K562 (cell line): ENCODE measurements at regions not wholly inside any gene's neighbourhood (a gene's known extent, or its start where the extent isn't known, plus 50 kb on each side); places are given as distances from the start of the nearest gene placed in this dataset.

Experiments used
- ATAC-seq: fragments of 200-7000 bp; cut with Tn5 transposase; 3 replicates; pipeline ENCODE4 v1.9.1; 2020; ENCODE audit warnings: moderate library complexity
- BruUV-seq: library from RNA; stranded (reverse); fragments of 400-500 nt; replicated peaks from 2 replicates; lab custom pipeline; 2021; lab: Mats Ljungman, UMichigan
- CTCF ChIA-PET: fragments of 300-600 bp; formaldehyde crosslinking; extraction: SDS; loops from one replicate; lab custom pipeline; 2021; ENCODE audit warnings: low intra/inter-chr PET ratio; lab: Yijun Ruan, JAX
- POLR2A ChIA-PET: fragments of 300-600, 350-650 bp; sonication (Branson Sonifier 250); formaldehyde crosslinking; extraction: SDS; loops from one replicate; lab custom pipeline; 2021; ENCODE audit warnings: antibody characterized with exemption, inconsistent platforms; lab: Yijun Ruan, JAX
- DNase-seq, 4 experiments: peaks; one replicate each; pipeline versions ENCODE4 v3.0.0 to v3.0.0-alpha.2; 2011 to 2018; ENCODE audit warnings: low spot score in 3 of 4, mixed read lengths in 3 of 4; ENCODE audit errors: extremely low read depth in 1 of 4
- FAIRE-seq: peaks from 2 replicates; lab custom pipeline; 2011; peaks lifted over from hg19 to GRCh38; lab: Jason Lieb, UNC
- H2AFZ ChIP-seq: 2 replicates; pipeline ENCODE4 v1.6.0; 2011; ENCODE audit warnings: low read depth, low read length, control low read depth, inconsistent platforms
- H3K27ac ChIP-seq: fragments of 200-600 bp; 3 replicates; pipeline ENCODE4 v1.8.0; 2011; ENCODE audit warnings: low read depth, mild to moderate bottlenecking, control low read depth, inconsistent platforms, low read length, moderate library complexity, mixed read lengths; ENCODE audit errors: extremely low read depth
- H3K27me3 ChIP-seq, 2 experiments: fragments of 300-600 bp in 1 of 2; 2 replicates in 1 of 2; 3 replicates in 1 of 2; pipeline versions ENCODE4 v1.6.0 to v1.8.0; 2011; ENCODE audit warnings: inconsistent platforms in 2 of 2, low read length in 2 of 2, mild to moderate bottlenecking in 1 of 2, mixed read lengths in 1 of 2, moderate library complexity in 1 of 2; ENCODE audit not compliant: control insufficient read depth in 2 of 2, insufficient read depth in 2 of 2
- H3K36me3 ChIP-seq: fragments of 300-600 bp; 3 replicates; pipeline ENCODE4 v1.8.0; 2011; ENCODE audit warnings: mild to moderate bottlenecking, low read length, inconsistent platforms; ENCODE audit not compliant: control insufficient read depth, insufficient read depth
- H3K4me1 ChIP-seq, 2 experiments: fragments of 200-600 bp in 1 of 2; replicated peaks in 1 of 2; 2 replicates in 1 of 2; 3 replicates in 1 of 2; pipeline versions ENCODE4 v1.5.1 to v1.8.0; 2011; ENCODE audit warnings: inconsistent platforms in 2 of 2, low read length in 2 of 2, mild to moderate bottlenecking in 1 of 2, mixed read lengths in 1 of 2, moderate library complexity in 1 of 2; ENCODE audit not compliant: control insufficient read depth in 2 of 2, insufficient read depth in 2 of 2
- H3K4me2 ChIP-seq: 2 replicates; pipeline ENCODE4 v1.6.1; 2011; ENCODE audit warnings: low read length, control low read depth, inconsistent platforms, mixed read lengths; ENCODE audit not compliant: insufficient read depth
- H3K4me3 ChIP-seq: fragments of 200-600 bp; sonication (generic), shearing (Covaris generic); 2 replicates; pipeline ENCODE4 v1.5.1; 2016; ENCODE audit warnings: control low read depth, inconsistent platforms
- H3K79me2 ChIP-seq: fragments of 200-600 bp; 3 replicates; pipeline ENCODE4 v1.8.0; 2011; ENCODE audit warnings: low read length, inconsistent platforms; ENCODE audit not compliant: control insufficient read depth, insufficient read depth
- H3K9ac ChIP-seq, 2 experiments: 2 replicates each; pipeline versions ENCODE4 v1.6.0 to v1.6.1; 2011; ENCODE audit warnings: low read depth in 2 of 2, low read length in 2 of 2, control low read depth in 1 of 2, inconsistent platforms in 1 of 2, mild to moderate bottlenecking in 1 of 2, mixed read lengths in 1 of 2; ENCODE audit not compliant: insufficient read depth in 1 of 2
- H3K9me1 ChIP-seq: one replicate; pipeline ENCODE4 v1.6.0; 2011; ENCODE audit warnings: inconsistent platforms, mild to moderate bottlenecking, low read length, moderate library complexity; ENCODE audit not compliant: control insufficient read depth, insufficient read depth
- H3K9me3 ChIP-seq: replicated peaks from 2 replicates; pipeline ENCODE4 v1.5.1; 2011; ENCODE audit warnings: low read depth, low read length, inconsistent platforms; ENCODE audit not compliant: control insufficient read depth, insufficient read depth
- H4K20me1 ChIP-seq: replicated peaks from 2 replicates; pipeline ENCODE4 v1.6.1; 2011; ENCODE audit warnings: low read length, inconsistent platforms, mixed read lengths; ENCODE audit not compliant: control insufficient read depth, insufficient read depth
- CXXC5 ChIP-seq: fragments of 250-450 bp; sonication (Bioruptor Pico); IDR thresholded peaks from 2 replicates; pipeline ENCODE4 v1.8.0; 2022; ENCODE audit warnings: inconsistent platforms, mild to moderate bottlenecking, moderate library complexity
- DDX20 ChIP-seq: fragments of 450-650 bp; IDR thresholded peaks from 2 replicates; pipeline ENCODE4 v1.6.1; 2016; ENCODE audit warnings: missing genetic modification characterization, low read depth, mild to moderate bottlenecking, missing compliant biosample characterization, moderate library complexity
- EP400 ChIP-seq: fragments of 450-650 bp; IDR thresholded peaks from 2 replicates; pipeline ENCODE4 v1.6.1; 2017; ENCODE audit warnings: antibody characterized with exemption, mild to moderate bottlenecking, moderate library complexity
- OTX1 ChIP-seq: fragments of 450-650 bp; formaldehyde crosslinking; IDR thresholded peaks from 2 replicates; pipeline ENCODE4 v1.4.0; 2022; ENCODE audit warnings: mild to moderate bottlenecking
- PCBP1 ChIP-seq: fragments of 200-400 bp; formaldehyde crosslinking; IDR thresholded peaks from 2 replicates; pipeline ENCODE4 v1.6.1; 2018; ENCODE audit warnings: mild to moderate bottlenecking, low read depth, low read length; ENCODE audit not compliant: poor library complexity, severe bottlenecking
- POLR2AphosphoS5 ChIP-seq: IDR thresholded peaks from 2 replicates; pipeline ENCODE4 v1.6.1; 2011; ENCODE audit warnings: mild to moderate bottlenecking, low read depth, low read length, moderate library complexity; ENCODE audit not compliant: control insufficient read depth, insufficient read depth
- TCFL5 ChIP-seq: fragments of 250-450 bp; sonication (Bioruptor Pico); conservative IDR thresholded peaks from 2 replicates; pipeline ENCODE4 v1.6.1; 2021; ENCODE audit warnings: mild to moderate bottlenecking, moderate library complexity, matching md5 sums
- ZFP1 ChIP-seq: fragments of 450-650 bp; formaldehyde crosslinking; IDR thresholded peaks from 2 replicates; pipeline ENCODE4 v1.4.0; 2020; ENCODE audit warnings: mild to moderate bottlenecking, mixed read lengths
- ZNF217 ChIP-seq: sonication (generic); formaldehyde crosslinking; IDR thresholded peaks from 2 replicates; pipeline ENCODE4 v1.8.0; 2022; ENCODE audit warnings: mild to moderate bottlenecking, missing genetic modification reagents
- ZNF436 ChIP-seq: fragments of 250-450, 450-650 bp; sonication (Bioruptor Pico); formaldehyde crosslinking; IDR thresholded peaks from 2 replicates; pipeline ENCODE4 v1.7.0; 2020; ENCODE audit warnings: mild to moderate bottlenecking
- WGBS: fragments of 100-300 bp; shearing (Covaris generic); methylation state at CpG from one replicate; pipeline ENCODE4 v1.1.6; 2016; ENCODE audit warnings: low coverage, mixed read lengths; ENCODE audit not compliant: insufficient coverage; ENCODE audit errors: missing lambda C conversion rate; 5-methylcytosine and 5-hydroxymethylcytosine counted together
- in situ Hi-C: fragments of 300-500 bp; cut with MboI; formaldehyde crosslinking; loops from 4 replicates; pipeline ENCODE4 v1.15.0; 2018; ENCODE audit warnings: inconsistent platforms, mixed read lengths
- intact Hi-C: fragments of 100-400 bp; cut with micrococcal nuclease; formaldehyde crosslinking; loops from 2 replicates; pipeline ENCODE4 v1.14.2; 2022
- TF ChIP-seq, protein P1 (sequence below): fragments of 250-450 bp; sonication (Bioruptor Pico); IDR thresholded peaks from 2 replicates; pipeline ENCODE4 v1.4.0; 2020; ENCODE audit warnings: borderline replicate concordance
- TF ChIP-seq, protein P2 (sequence below): fragments of 250-450 bp; sonication (Bioruptor Pico); IDR thresholded peaks from 2 replicates; pipeline ENCODE4 v1.8.0; 2021; ENCODE audit warnings: mild to moderate bottlenecking, moderate library complexity

DNA sequence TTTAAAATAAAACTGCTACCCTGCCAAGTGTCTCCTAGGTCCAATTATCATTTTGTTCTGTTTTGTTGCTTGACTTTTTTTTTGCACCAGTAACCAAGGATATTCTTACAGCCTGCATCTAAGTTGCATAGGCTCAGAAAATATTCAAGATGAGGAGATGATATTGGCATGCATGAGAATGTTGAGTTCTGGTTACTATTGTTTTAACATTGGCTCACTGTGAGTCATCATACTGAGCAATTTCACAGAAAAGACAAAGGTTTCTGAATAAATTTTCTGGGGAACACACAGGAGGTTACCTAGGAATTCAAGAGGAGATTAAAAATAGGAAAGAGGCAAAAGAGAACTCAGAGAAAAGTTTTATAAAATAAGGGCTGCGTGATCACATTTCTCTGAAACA is 84.8 kb upstream of the POU3F3 start:
- Histone ChIP-seq H3K9ac (no peak overlapping the region), H3K79me2 (no peaks in the 10 kb centered on the region), H3K36me3 (no peaks in the 10 kb centered on the region), H3K4me3 (no peak overlapping the region), H3K9me1 (no peaks in the 10 kb centered on the region), H4K20me1 (no peaks in the 10 kb centered on the region), H3K4me1 (no peaks in the 10 kb centered on the region), H3K27me3 (no peaks in the 10 kb centered on the region), H2AFZ (no peak overlapping the region), H3K4me2 (no peak overlapping the region), H3K27ac (no peak overlapping the region), H3K9me3 (no peaks in the 10 kb centered on the region)
- ATAC-seq, result no peak
- in situ Hi-C loops, result no loop called here
- intact Hi-C loops, result no loop called here
- CTCF ChIA-PET, result no interaction called here
- no TSS peak for BruUV-seq
- TF ChIP-seq, protein P1, sequence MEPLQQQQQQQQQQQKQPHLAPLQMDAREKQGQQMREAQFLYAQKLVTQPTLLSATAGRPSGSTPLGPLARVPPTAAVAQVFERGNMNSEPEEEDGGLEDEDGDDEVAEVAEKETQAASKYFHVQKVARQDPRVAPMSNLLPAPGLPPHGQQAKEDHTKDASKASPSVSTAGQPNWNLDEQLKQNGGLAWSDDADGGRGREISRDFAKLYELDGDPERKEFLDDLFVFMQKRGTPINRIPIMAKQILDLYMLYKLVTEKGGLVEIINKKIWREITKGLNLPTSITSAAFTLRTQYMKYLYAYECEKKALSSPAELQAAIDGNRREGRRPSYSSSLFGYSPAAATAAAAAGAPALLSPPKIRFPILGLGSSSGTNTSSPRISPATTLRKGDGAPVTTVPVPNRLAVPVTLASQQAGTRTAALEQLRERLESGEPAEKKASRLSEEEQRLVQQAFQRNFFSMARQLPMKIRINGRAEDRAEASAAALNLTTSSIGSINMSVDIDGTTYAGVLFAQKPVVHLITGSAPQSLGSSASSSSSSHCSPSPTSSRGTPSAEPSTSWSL (CRISPR knock-in tag), result no peak
- TF ChIP-seq EP400 (no peak), ZFP1 (CRISPR knock-in tag) (no peak), CXXC5 (no peak), TCFL5 (CRISPR knock-in tag) (no peak), DDX20 (tag) (no peak), ZNF436 (CRISPR knock-in tag) (no peak), ZNF217 (CRISPR knock-in tag) (no peak), POLR2AphosphoS5 (no peak), PCBP1 (no peak), OTX1 (CRISPR knock-in tag) (no peak)
- TF ChIP-seq, protein P2, sequence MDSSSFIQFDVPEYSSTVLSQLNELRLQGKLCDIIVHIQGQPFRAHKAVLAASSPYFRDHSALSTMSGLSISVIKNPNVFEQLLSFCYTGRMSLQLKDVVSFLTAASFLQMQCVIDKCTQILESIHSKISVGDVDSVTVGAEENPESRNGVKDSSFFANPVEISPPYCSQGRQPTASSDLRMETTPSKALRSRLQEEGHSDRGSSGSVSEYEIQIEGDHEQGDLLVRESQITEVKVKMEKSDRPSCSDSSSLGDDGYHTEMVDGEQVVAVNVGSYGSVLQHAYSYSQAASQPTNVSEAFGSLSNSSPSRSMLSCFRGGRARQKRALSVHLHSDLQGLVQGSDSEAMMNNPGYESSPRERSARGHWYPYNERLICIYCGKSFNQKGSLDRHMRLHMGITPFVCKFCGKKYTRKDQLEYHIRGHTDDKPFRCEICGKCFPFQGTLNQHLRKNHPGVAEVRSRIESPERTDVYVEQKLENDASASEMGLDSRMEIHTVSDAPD (CRISPR knock-in tag), result no peak
- no peak for DNase-seq
- no peak for FAIRE-seq
- WGBS, result 0% methylated on average over 1 of the region's 1 CpG
- POLR2A ChIA-PET, result no interaction called here
